Ishikawa (cell line): ENCODE measurements at regions not wholly inside any gene's neighbourhood (a gene's known extent, or its start where the extent isn't known, plus 50 kb on each side); places are given as distances from the start of the nearest gene placed in this dataset.

Experiments used
- CEBPB ChIP-seq: IDR thresholded peaks from 2 replicates; pipeline ENCODE4 v1.6.1; 2012
- CREB1 ChIP-seq: IDR thresholded peaks from 2 replicates; pipeline ENCODE4 v1.6.1; 2012; ENCODE audit warnings: low read depth
- EP300 ChIP-seq: IDR thresholded peaks from 2 replicates; pipeline ENCODE4 v1.6.1; 2012; ENCODE audit warnings: borderline replicate concordance
- FOXM1 ChIP-seq: IDR thresholded peaks from 2 replicates; pipeline ENCODE4 v1.6.1; 2012; ENCODE audit warnings: low read depth, borderline replicate concordance
- NFIC ChIP-seq: IDR thresholded peaks from 2 replicates; pipeline ENCODE4 v1.6.1; 2012
- RAD21 ChIP-seq: IDR thresholded peaks from 2 replicates; pipeline ENCODE4 v1.6.1; 2012; ENCODE audit warnings: low read depth
- TAF1 ChIP-seq: IDR thresholded peaks from 2 replicates; pipeline ENCODE4 v1.6.1; 2012; ENCODE audit warnings: low read depth, mild to moderate bottlenecking
- TCF12 ChIP-seq: IDR thresholded peaks from 2 replicates; pipeline ENCODE4 v1.6.1; 2012; ENCODE audit warnings: low read depth
- TEAD4 ChIP-seq: IDR thresholded peaks from 2 replicates; pipeline ENCODE4 v1.6.1; 2012
- YY1 ChIP-seq: IDR thresholded peaks from 2 replicates; pipeline ENCODE4 v1.6.1; 2012; ENCODE audit warnings: low read depth
- ZBTB7A ChIP-seq: IDR thresholded peaks from 2 replicates; pipeline ENCODE4 v1.6.1; 2012; ENCODE audit warnings: low read depth
- TF ChIP-seq, protein P1 (sequence below): IDR thresholded peaks from 2 replicates; pipeline ENCODE4 v1.6.1; 2012; ENCODE audit warnings: low read depth, mild to moderate bottlenecking
- TF ChIP-seq, protein P2 (sequence below): IDR thresholded peaks from 2 replicates; pipeline ENCODE4 v1.6.1; 2012

DNA sequence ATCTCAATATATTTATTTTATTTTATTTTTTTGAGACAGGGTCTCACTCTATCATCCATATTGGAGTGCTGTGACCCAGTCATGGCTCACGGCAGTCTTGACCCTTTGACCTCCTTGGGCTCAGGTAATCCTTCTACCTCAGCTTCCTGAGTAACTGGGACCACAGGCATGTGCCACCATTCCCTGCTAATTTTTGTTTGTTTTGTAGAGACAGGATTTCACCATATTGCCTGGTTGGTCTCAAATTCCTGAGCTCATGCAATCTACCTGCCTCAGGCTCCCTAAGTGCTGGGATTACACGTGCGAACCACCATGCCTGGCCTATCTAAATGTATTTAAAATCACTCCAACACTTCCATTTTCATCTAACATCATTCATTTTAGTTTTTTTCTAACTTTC lies 190.5 kb upstream of the CHD1 start:
- TF ChIP-seq, protein P1, sequence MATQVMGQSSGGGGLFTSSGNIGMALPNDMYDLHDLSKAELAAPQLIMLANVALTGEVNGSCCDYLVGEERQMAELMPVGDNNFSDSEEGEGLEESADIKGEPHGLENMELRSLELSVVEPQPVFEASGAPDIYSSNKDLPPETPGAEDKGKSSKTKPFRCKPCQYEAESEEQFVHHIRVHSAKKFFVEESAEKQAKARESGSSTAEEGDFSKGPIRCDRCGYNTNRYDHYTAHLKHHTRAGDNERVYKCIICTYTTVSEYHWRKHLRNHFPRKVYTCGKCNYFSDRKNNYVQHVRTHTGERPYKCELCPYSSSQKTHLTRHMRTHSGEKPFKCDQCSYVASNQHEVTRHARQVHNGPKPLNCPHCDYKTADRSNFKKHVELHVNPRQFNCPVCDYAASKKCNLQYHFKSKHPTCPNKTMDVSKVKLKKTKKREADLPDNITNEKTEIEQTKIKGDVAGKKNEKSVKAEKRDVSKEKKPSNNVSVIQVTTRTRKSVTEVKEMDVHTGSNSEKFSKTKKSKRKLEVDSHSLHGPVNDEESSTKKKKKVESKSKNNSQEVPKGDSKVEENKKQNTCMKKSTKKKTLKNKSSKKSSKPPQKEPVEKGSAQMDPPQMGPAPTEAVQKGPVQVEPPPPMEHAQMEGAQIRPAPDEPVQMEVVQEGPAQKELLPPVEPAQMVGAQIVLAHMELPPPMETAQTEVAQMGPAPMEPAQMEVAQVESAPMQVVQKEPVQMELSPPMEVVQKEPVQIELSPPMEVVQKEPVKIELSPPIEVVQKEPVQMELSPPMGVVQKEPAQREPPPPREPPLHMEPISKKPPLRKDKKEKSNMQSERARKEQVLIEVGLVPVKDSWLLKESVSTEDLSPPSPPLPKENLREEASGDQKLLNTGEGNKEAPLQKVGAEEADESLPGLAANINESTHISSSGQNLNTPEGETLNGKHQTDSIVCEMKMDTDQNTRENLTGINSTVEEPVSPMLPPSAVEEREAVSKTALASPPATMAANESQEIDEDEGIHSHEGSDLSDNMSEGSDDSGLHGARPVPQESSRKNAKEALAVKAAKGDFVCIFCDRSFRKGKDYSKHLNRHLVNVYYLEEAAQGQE: no peak
- TF ChIP-seq TCF12 (no peak), RAD21 (no peak), EP300 (no peak), CEBPB (no peak), TEAD4 (no peak), ZBTB7A (no peak), NFIC (no peak), CREB1 (no peak), TAF1 (no peak), FOXM1 (no peak), YY1 (no peak)
- TF ChIP-seq, protein P2, sequence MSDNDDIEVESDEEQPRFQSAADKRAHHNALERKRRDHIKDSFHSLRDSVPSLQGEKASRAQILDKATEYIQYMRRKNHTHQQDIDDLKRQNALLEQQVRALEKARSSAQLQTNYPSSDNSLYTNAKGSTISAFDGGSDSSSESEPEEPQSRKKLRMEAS: no peak
